K562 (cell line): ENCODE measurements at regions not wholly inside any gene's neighbourhood (a gene's known extent, or its start where the extent isn't known, plus 50 kb on each side); places are given as distances from the start of the nearest gene placed in this dataset.

Experiments used
- ATAC-seq: fragments of 200-7000 bp; cut with Tn5 transposase; 3 replicates; pipeline ENCODE4 v1.9.1; 2020; ENCODE audit warnings: moderate library complexity
- BruUV-seq: library from RNA; stranded (reverse); fragments of 400-500 nt; replicated peaks from 2 replicates; lab custom pipeline; 2021; lab: Mats Ljungman, UMichigan
- CTCF ChIA-PET: fragments of 300-600 bp; formaldehyde crosslinking; extraction: SDS; loops from one replicate; lab custom pipeline; 2021; ENCODE audit warnings: low intra/inter-chr PET ratio; lab: Yijun Ruan, JAX
- POLR2A ChIA-PET: fragments of 300-600, 350-650 bp; sonication (Branson Sonifier 250); formaldehyde crosslinking; extraction: SDS; loops from one replicate; lab custom pipeline; 2021; ENCODE audit warnings: antibody characterized with exemption, inconsistent platforms; lab: Yijun Ruan, JAX
- DNase-seq, 4 experiments: peaks; one replicate each; pipeline versions ENCODE4 v3.0.0 to v3.0.0-alpha.2; 2011 to 2018; ENCODE audit warnings: low spot score in 3 of 4, mixed read lengths in 3 of 4; ENCODE audit errors: extremely low read depth in 1 of 4
- FAIRE-seq: peaks from 2 replicates; lab custom pipeline; 2011; peaks lifted over from hg19 to GRCh38; lab: Jason Lieb, UNC
- H2AFZ ChIP-seq: 2 replicates; pipeline ENCODE4 v1.6.0; 2011; ENCODE audit warnings: low read depth, low read length, control low read depth, inconsistent platforms
- H3K27ac ChIP-seq: fragments of 200-600 bp; 3 replicates; pipeline ENCODE4 v1.8.0; 2011; ENCODE audit warnings: low read depth, mild to moderate bottlenecking, control low read depth, inconsistent platforms, low read length, moderate library complexity, mixed read lengths; ENCODE audit errors: extremely low read depth
- H3K27me3 ChIP-seq, 2 experiments: fragments of 300-600 bp in 1 of 2; 2 replicates in 1 of 2; 3 replicates in 1 of 2; pipeline versions ENCODE4 v1.6.0 to v1.8.0; 2011; ENCODE audit warnings: inconsistent platforms in 2 of 2, low read length in 2 of 2, mild to moderate bottlenecking in 1 of 2, mixed read lengths in 1 of 2, moderate library complexity in 1 of 2; ENCODE audit not compliant: control insufficient read depth in 2 of 2, insufficient read depth in 2 of 2
- H3K36me3 ChIP-seq: fragments of 300-600 bp; 3 replicates; pipeline ENCODE4 v1.8.0; 2011; ENCODE audit warnings: mild to moderate bottlenecking, low read length, inconsistent platforms; ENCODE audit not compliant: control insufficient read depth, insufficient read depth
- H3K4me1 ChIP-seq, 2 experiments: fragments of 200-600 bp in 1 of 2; replicated peaks in 1 of 2; 2 replicates in 1 of 2; 3 replicates in 1 of 2; pipeline versions ENCODE4 v1.5.1 to v1.8.0; 2011; ENCODE audit warnings: inconsistent platforms in 2 of 2, low read length in 2 of 2, mild to moderate bottlenecking in 1 of 2, mixed read lengths in 1 of 2, moderate library complexity in 1 of 2; ENCODE audit not compliant: control insufficient read depth in 2 of 2, insufficient read depth in 2 of 2
- H3K4me2 ChIP-seq: 2 replicates; pipeline ENCODE4 v1.6.1; 2011; ENCODE audit warnings: low read length, control low read depth, inconsistent platforms, mixed read lengths; ENCODE audit not compliant: insufficient read depth
- H3K4me3 ChIP-seq: fragments of 200-600 bp; sonication (generic), shearing (Covaris generic); 2 replicates; pipeline ENCODE4 v1.5.1; 2016; ENCODE audit warnings: control low read depth, inconsistent platforms
- H3K79me2 ChIP-seq: fragments of 200-600 bp; 3 replicates; pipeline ENCODE4 v1.8.0; 2011; ENCODE audit warnings: low read length, inconsistent platforms; ENCODE audit not compliant: control insufficient read depth, insufficient read depth
- H3K9ac ChIP-seq, 2 experiments: 2 replicates each; pipeline versions ENCODE4 v1.6.0 to v1.6.1; 2011; ENCODE audit warnings: low read depth in 2 of 2, low read length in 2 of 2, control low read depth in 1 of 2, inconsistent platforms in 1 of 2, mild to moderate bottlenecking in 1 of 2, mixed read lengths in 1 of 2; ENCODE audit not compliant: insufficient read depth in 1 of 2
- H3K9me1 ChIP-seq: one replicate; pipeline ENCODE4 v1.6.0; 2011; ENCODE audit warnings: inconsistent platforms, mild to moderate bottlenecking, low read length, moderate library complexity; ENCODE audit not compliant: control insufficient read depth, insufficient read depth
- H3K9me3 ChIP-seq: replicated peaks from 2 replicates; pipeline ENCODE4 v1.5.1; 2011; ENCODE audit warnings: low read depth, low read length, inconsistent platforms; ENCODE audit not compliant: control insufficient read depth, insufficient read depth
- H4K20me1 ChIP-seq: replicated peaks from 2 replicates; pipeline ENCODE4 v1.6.1; 2011; ENCODE audit warnings: low read length, inconsistent platforms, mixed read lengths; ENCODE audit not compliant: control insufficient read depth, insufficient read depth
- BRF1 ChIP-seq: IDR thresholded peaks from 3 replicates; pipeline ENCODE4 v1.6.1; 2011; ENCODE audit warnings: borderline replicate concordance, mild to moderate bottlenecking; ENCODE audit not compliant: insufficient read length; ENCODE audit errors: extremely low read depth
- ELF1 ChIP-seq: fragments of 200-800 bp; sonication (Bioruptor generic); IDR thresholded peaks from 2 replicates; pipeline ENCODE4 v1.6.1; 2016; ENCODE audit warnings: missing genetic modification characterization, missing compliant biosample characterization
- FOXA3 ChIP-seq, 2 experiments: fragments of 450-650 bp in 1 of 2; sonication (generic) in 1 of 2; formaldehyde crosslinking; IDR thresholded peaks in 1 of 2; conservative IDR thresholded peaks in 1 of 2; 2 replicates each; pipeline versions ENCODE4 v1.4.0 to v1.8.0; 2020 to 2022; ENCODE audit warnings: mild to moderate bottlenecking in 2 of 2, missing genetic modification reagents in 1 of 2
- FOXM1 ChIP-seq, 2 experiments: fragments of 450-650 bp in 1 of 2; sonication (generic) in 1 of 2; formaldehyde crosslinking in 1 of 2; IDR thresholded peaks; 2 replicates each; pipeline versions ENCODE4 v1.6.1 to v1.9.0; 2017 to 2022; ENCODE audit warnings: low read depth in 2 of 2, mild to moderate bottlenecking in 2 of 2, missing genetic modification reagents in 1 of 2, moderate library complexity in 1 of 2
- GABPB2 ChIP-seq: fragments of 250-450 bp; sonication (Bioruptor Pico); conservative IDR thresholded peaks from 2 replicates; pipeline ENCODE4 v1.5.1; 2021; ENCODE audit warnings: mild to moderate bottlenecking
- GTF2F1 ChIP-seq: IDR thresholded peaks from 2 replicates; pipeline ENCODE4 v1.6.1; 2011; ENCODE audit warnings: low read depth, low read length, improper control_type of control experiment
- HCFC1 ChIP-seq: IDR thresholded peaks from 2 replicates; pipeline ENCODE4 v1.6.1; 2012; ENCODE audit warnings: low read depth, low read length, improper control_type of control experiment
- HMBOX1 ChIP-seq: sonication (generic); IDR thresholded peaks from 2 replicates; pipeline ENCODE4 v1.6.1; 2016
- KHSRP ChIP-seq: fragments of 450-650 bp; IDR thresholded peaks from 2 replicates; pipeline ENCODE4 v1.6.1; 2017
- NCOA4 ChIP-seq: fragments of 450-650 bp; IDR thresholded peaks from 2 replicates; pipeline ENCODE4 v1.6.1; 2018; ENCODE audit warnings: mild to moderate bottlenecking; ENCODE audit not compliant: partially characterized antibody
- OTX1 ChIP-seq: fragments of 450-650 bp; formaldehyde crosslinking; IDR thresholded peaks from 2 replicates; pipeline ENCODE4 v1.4.0; 2022; ENCODE audit warnings: mild to moderate bottlenecking
- PURB ChIP-seq: sonication (generic); formaldehyde crosslinking; IDR thresholded peaks from 2 replicates; pipeline ENCODE4 v1.9.0; 2021; ENCODE audit warnings: low read depth, mild to moderate bottlenecking, missing genetic modification reagents
- SOX6 ChIP-seq: fragments of 450-650 bp; IDR thresholded peaks from 2 replicates; pipeline ENCODE4 v1.6.1; 2014; ENCODE audit warnings: mild to moderate bottlenecking
- TGIF2 ChIP-seq: sonication (generic); formaldehyde crosslinking; IDR thresholded peaks from 2 replicates; pipeline ENCODE4 v1.8.1; 2022; ENCODE audit warnings: mild to moderate bottlenecking, missing genetic modification reagents, moderate library complexity
- UBTF ChIP-seq, 2 experiments: IDR thresholded peaks; 2 replicates each; pipeline ENCODE4 v1.6.1; 2012; ENCODE audit warnings: improper control_type of control experiment in 2 of 2, low read depth in 2 of 2, low read length in 2 of 2, borderline replicate concordance in 1 of 2
- ZBED1 ChIP-seq: IDR thresholded peaks from 2 replicates; pipeline ENCODE4 v1.6.1; 2014
- ZNF212 ChIP-seq: fragments of 450-650 bp; formaldehyde crosslinking; IDR thresholded peaks from 2 replicates; pipeline ENCODE4 v1.4.0; 2020; ENCODE audit warnings: mild to moderate bottlenecking
- ZNF347 ChIP-seq: fragments of 450-650 bp; formaldehyde crosslinking; IDR thresholded peaks from 2 replicates; pipeline ENCODE4 v1.4.0; 2020; ENCODE audit warnings: low read depth, mild to moderate bottlenecking, moderate library complexity
- ZNF707 ChIP-seq: fragments of 250-450 bp; sonication (Bioruptor Pico); conservative IDR thresholded peaks from 2 replicates; pipeline ENCODE4 v1.8.0; 2022; ENCODE audit warnings: inconsistent platforms, mild to moderate bottlenecking, moderate library complexity
- WGBS: fragments of 100-300 bp; shearing (Covaris generic); methylation state at CpG from one replicate; pipeline ENCODE4 v1.1.6; 2016; ENCODE audit warnings: low coverage, mixed read lengths; ENCODE audit not compliant: insufficient coverage; ENCODE audit errors: missing lambda C conversion rate; 5-methylcytosine and 5-hydroxymethylcytosine counted together
- in situ Hi-C: fragments of 300-500 bp; cut with MboI; formaldehyde crosslinking; loops from 4 replicates; pipeline ENCODE4 v1.15.0; 2018; ENCODE audit warnings: inconsistent platforms, mixed read lengths
- intact Hi-C: fragments of 100-400 bp; cut with micrococcal nuclease; formaldehyde crosslinking; loops from 2 replicates; pipeline ENCODE4 v1.14.2; 2022

- TF ChIP-seq GTF2F1 (no peak), ZNF347 (CRISPR knock-in tag) (no peak), ZNF707 (CRISPR knock-in tag) (no peak), HMBOX1 (no peak), SOX6 (no peak), OTX1 (CRISPR knock-in tag) (no peak), FOXM1 (IDR thresholded peaks at IDR 0.05; ENCODE audit: low read depth) (no peak), FOXM1 (CRISPR knock-in tag; IDR thresholded peaks at IDR 0.05; ENCODE audit: low read depth) (no peak), HCFC1 (no peak), ZBED1 (no peak), KHSRP (no peak), ZNF212 (CRISPR knock-in tag) (no peak), TGIF2 (CRISPR knock-in tag) (no peak), GABPB2 (no peak), UBTF (IDR thresholded peaks at IDR 0.05; ENCODE audit: borderline replicate concordance in 1 of 2, low read depth in 2 of 2, low read length in 2 of 2) (no peak), NCOA4 (no peak), BRF1 (no peak), ELF1 (no peak), PURB (CRISPR knock-in tag) (no peak), FOXA3 (CRISPR knock-in tag; conservative IDR thresholded peaks at IDR 0.05 in 1 of 2, IDR thresholded peaks at IDR 0.05 in 1 of 2) (no peak)
- no TSS peak for BruUV-seq
- no peaks in the 10 kb centered on the region for H3K79me2 ChIP-seq
- H3K9me1 ChIP-seq, result no peaks in the 10 kb centered on the region
- H3K4me2 ChIP-seq, result no peak overlapping the region
- no peaks in the 10 kb centered on the region for H3K36me3 ChIP-seq
- in situ Hi-C loops (no loop called here), intact Hi-C loops (no loop called here)
- H3K9ac ChIP-seq, result no peak overlapping the region
- FAIRE-seq, result no peak
- H3K4me3 ChIP-seq, result no peak overlapping the region
- H2AFZ ChIP-seq, result no peak overlapping the region
- H3K27me3 ChIP-seq, result no peaks in the 10 kb centered on the region
- ATAC-seq, result no peak
- no peak for DNase-seq
- ChIA-PET CTCF (no interaction called here), POLR2A (no interaction called here)
- no peaks in the 10 kb centered on the region; the same call in 1 of the 2 replicates for H3K9me3 ChIP-seq
- no peak overlapping the region for H3K27ac ChIP-seq
- no peaks in the 10 kb centered on the region for H3K4me1 ChIP-seq
- 0% methylated on average over 3 of the region's 3 CpGs for WGBS
- no peaks in the 10 kb centered on the region for H4K20me1 ChIP-seq
These were observed 142.3 kb upstream of the SLIT2 start for GRCh38 chr4:20109391-20109790.
